ENCODE measurements at regions not wholly inside any gene's neighbourhood (a gene's known extent, or its start where the extent isn't known, plus 50 kb on each side); places are given as distances from the start of the nearest gene placed in this dataset.

DNA sequence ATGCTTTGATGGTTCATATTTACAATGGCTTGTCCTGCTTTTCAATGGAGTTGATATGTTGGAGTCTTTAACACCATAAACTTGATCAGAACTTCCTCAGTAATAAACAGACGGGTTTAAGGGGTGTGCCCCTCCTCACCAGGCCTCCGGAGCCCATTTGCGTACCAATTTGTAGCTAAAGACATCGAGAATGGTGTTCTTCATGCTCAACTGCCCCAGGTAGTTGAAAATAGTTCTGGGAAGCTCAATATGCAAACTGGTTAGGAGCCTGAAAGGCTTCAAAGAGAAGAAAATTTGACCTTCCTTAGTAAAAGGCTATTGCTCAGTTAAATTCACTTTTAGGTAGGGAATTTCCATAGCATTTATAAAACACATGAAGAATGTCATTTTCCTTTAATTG is 68.1 kb upstream of the RRP15 start:
- TF ChIP-seq GATA2 (IDR thresholded peaks at IDR 0.05; ENCODE audit: low read depth, low read length), result no peak
- no peak for TF ChIP-seq GATA3 (IDR thresholded peaks at IDR 0.05; ENCODE audit: low read depth, low read length)

DNA sequence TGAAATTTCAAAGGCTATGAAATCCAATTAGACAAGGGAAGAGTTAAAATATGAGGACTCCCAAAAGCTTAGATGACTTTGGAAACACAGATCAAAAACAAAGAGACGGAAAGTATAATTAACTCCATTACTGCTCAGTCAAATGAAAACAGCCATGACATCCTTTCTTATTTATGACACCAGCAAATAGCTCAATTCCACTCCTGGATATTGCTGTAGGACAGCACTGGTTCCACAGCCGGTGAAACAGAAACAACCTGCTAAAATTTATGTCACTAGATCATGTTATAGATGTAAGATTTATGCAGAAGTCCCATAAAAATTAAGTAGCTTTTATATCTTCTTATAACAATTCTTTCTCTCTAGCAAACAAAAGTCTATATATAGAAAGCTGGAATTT is 65.6 kb upstream of the RRP15 start:
- TF ChIP-seq GATA3 (IDR thresholded peaks at IDR 0.05; ENCODE audit: low read depth, low read length), result no peak
- no peak for TF ChIP-seq GATA2 (IDR thresholded peaks at IDR 0.05; ENCODE audit: low read depth, low read length)

DNA sequence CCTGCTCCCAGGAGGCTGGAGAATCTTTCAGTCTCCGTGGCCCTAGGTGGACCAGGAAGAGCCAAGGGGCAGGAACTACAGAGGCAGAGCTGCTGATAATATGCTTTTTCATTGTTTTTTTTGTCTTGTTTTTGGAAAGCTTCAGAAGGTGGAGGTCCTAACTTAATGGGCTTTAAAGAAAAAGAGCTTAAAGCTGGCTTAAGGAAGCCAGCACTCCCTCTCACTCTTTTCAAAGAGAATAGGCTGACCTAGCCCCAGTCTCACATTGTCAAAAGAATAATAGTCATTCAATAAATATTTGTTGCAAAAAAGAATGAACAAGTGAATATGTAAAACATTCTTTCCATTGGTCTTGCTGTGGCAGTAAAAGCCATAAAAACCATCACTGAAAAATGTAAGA is 61.0 kb upstream of the RRP15 start:
- TF ChIP-seq GATA3 (IDR thresholded peaks at IDR 0.05; ENCODE audit: low read depth, low read length) (no peak), GATA2 (IDR thresholded peaks at IDR 0.05; ENCODE audit: low read depth, low read length) (no peak)

DNA sequence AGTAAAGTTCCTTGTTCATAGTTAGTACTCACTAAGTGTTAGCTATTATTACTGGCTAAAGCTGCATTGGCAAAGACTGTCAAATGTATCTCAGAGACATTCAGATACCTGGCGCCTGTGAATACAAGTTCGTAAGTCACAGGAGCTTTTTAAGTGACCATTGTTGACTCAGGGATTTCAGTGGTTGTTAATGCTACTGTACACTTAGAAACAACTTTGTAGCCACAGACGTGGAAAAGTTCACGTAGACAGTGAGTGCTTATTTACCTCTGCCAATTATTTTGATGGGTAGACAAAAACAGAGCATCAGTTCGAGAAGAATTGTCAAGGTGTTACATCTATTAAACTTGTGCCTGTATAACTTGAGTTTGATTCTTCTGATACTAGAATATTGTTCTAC is 59.1 kb upstream of the RRP15 start:
- TF ChIP-seq GATA2 (IDR thresholded peaks at IDR 0.05; ENCODE audit: low read depth, low read length) (no peak), GATA3 (IDR thresholded peaks at IDR 0.05; ENCODE audit: low read depth, low read length) (no peak)
